ENCODE measurements at regions not wholly inside any gene's neighbourhood (a gene's known extent, or its start where the extent isn't known, plus 50 kb on each side); places are given as distances from the start of the nearest gene placed in this dataset.

DNA sequence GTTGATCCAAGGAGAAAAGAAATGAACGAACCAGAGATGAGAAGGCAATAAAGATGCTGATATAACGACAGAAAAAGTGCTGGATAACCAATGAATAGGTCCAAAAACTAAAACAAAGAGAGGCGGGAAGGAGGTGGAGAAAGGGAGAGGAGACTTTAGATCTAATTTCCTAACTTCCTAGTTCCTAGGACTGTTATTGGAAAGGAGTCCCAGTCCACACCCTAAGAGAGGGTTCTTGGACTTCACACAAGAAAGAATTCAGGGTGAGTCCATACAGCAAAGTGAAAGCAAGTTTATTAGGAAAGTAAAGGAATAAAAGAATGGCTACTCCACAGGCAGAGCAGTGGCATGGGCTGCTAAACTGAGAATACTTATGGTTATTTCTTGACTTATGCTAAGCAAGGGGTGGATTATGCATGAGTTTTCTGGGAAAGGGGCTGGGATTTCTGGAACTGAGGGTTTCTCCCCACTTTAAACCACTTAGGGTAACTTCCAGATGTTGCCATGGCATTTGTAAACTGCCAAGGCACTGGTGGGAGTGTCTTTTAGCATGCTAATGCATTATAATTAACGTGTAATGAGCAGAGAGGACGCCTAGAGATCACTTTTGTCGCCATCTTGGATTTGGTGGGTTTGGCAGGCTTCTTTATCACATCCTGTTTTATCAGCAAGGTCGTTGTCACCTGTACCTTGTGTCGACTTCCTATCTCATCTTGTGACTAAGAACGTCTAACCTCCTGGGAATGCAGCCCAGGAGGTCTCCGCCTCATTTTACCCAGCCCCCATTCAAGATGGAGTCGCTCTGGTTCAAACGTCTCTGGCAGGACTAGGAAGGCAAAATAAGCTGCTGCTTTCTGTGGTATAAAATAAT is 60.9 kb upstream of the RBM24 start:
- no peak for TF ChIP-seq CTCF (IDR thresholded peaks at IDR 0.05; ENCODE audit: low read depth, low read length)
- no peak for TF ChIP-seq POLR2A (IDR thresholded peaks at IDR 0.05; ENCODE audit: extremely low read depth, insufficient read length)

Measured in NB4 (cell line).